ENCODE measurements at regions not wholly inside any gene's neighbourhood (a gene's known extent, or its start where the extent isn't known, plus 50 kb on each side); places are given as distances from the start of the nearest gene placed in this dataset.

DNA sequence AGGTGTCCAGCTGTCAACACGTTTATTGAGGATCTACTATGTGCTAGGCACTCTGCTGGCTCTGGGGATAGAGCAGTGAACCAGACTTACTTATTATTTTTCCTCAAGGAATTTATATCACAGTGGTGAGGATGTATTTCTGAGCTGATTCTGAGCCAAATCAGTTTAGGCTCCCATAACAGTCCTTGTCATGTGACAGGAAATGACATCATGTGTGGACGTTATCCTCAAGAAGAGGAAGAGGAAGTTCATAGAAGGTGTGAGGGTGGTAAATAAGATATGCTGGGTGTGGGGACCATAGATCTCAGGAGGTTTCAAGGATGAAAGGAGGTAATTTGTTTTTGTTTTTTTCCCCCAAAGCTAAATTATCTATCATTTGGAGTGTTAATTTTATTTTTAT, 873.5 kb upstream of the EEF2KMT start:
- TF ChIP-seq POLR2A (IDR thresholded peaks at IDR 0.05) = no peak
- TF ChIP-seq, protein P1, sequence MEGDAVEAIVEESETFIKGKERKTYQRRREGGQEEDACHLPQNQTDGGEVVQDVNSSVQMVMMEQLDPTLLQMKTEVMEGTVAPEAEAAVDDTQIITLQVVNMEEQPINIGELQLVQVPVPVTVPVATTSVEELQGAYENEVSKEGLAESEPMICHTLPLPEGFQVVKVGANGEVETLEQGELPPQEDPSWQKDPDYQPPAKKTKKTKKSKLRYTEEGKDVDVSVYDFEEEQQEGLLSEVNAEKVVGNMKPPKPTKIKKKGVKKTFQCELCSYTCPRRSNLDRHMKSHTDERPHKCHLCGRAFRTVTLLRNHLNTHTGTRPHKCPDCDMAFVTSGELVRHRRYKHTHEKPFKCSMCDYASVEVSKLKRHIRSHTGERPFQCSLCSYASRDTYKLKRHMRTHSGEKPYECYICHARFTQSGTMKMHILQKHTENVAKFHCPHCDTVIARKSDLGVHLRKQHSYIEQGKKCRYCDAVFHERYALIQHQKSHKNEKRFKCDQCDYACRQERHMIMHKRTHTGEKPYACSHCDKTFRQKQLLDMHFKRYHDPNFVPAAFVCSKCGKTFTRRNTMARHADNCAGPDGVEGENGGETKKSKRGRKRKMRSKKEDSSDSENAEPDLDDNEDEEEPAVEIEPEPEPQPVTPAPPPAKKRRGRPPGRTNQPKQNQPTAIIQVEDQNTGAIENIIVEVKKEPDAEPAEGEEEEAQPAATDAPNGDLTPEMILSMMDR (IDR thresholded peaks at IDR 0.05) = no peak

Data from breast epithelium (tissue), 3 donors.